SJCRH30 (cell line): ENCODE measurements at regions not wholly inside any gene's neighbourhood (a gene's known extent, or its start where the extent isn't known, plus 50 kb on each side); places are given as distances from the start of the nearest gene placed in this dataset.
A peak's percentile ranks its signal among the peaks of the same experiment; 100 is the strongest.

Source experiments
- DNase-seq, 2 experiments: peaks; one replicate each; pipeline ENCODE4 v3.0.0-alpha.2; 2015 to 2020
- H3K27ac ChIP-seq: fragments of 250-450 bp; sonication (Bioruptor Pico); 2 replicates; pipeline ENCODE4 v1.5.1; 2020; ENCODE audit warnings: mild to moderate bottlenecking, moderate library complexity
- H3K27me3 ChIP-seq: fragments of 250-450 bp; sonication (Bioruptor Pico); 2 replicates; pipeline ENCODE4 v1.5.1; 2020; ENCODE audit warnings: mild to moderate bottlenecking, moderate library complexity
- H3K36me3 ChIP-seq: fragments of 250-450 bp; sonication (Bioruptor Pico); 2 replicates; pipeline ENCODE4 v1.5.1; 2020; ENCODE audit warnings: mild to moderate bottlenecking, moderate library complexity
- H3K4me1 ChIP-seq: fragments of 250-450 bp; sonication (Bioruptor Pico); 2 replicates; pipeline ENCODE4 v1.5.1; 2020; ENCODE audit warnings: mild to moderate bottlenecking, moderate library complexity
- H3K4me3 ChIP-seq: fragments of 250-450 bp; sonication (Bioruptor Pico); 2 replicates; pipeline ENCODE4 v1.5.1; 2020; ENCODE audit warnings: mild to moderate bottlenecking, moderate library complexity
- H3K9me3 ChIP-seq: fragments of 250-450 bp; sonication (Bioruptor Pico); replicated peaks from 2 replicates; pipeline ENCODE4 v1.5.1; 2020; ENCODE audit warnings: mild to moderate bottlenecking, moderate library complexity

- Histone ChIP-seq H3K4me3 (no peak overlapping the region), H3K27ac (peak overlapping the region; percentile 15), H3K27me3 (no peaks in the 10 kb centered on the region), H3K4me1 (peaks cover 22% of the 10 kb centered on the region), H3K9me3 (no peaks in the 10 kb centered on the region; the same call in none of the 2 replicates), H3K36me3 (no peaks in the 10 kb centered on the region)
- peak; percentile 71 to 81 for DNase-seq
Observed at GRCh38 chr19:31947436-31948115, 397.8 kb upstream of the ZNF507 start.

GRCh38 chr19:31952693-31953092 is 392.7 kb upstream of the ZNF507 start:
- H3K36me3 ChIP-seq = no peaks in the 10 kb centered on the region
- no peaks in the 10 kb centered on the region for H3K27me3 ChIP-seq
- H3K9me3 ChIP-seq = no peaks in the 10 kb centered on the region; the same call in none of the 2 replicates
- H3K4me3 ChIP-seq = no peak overlapping the region
- DNase-seq = no peak
- peaks cover 42% of the 10 kb centered on the region for H3K4me1 ChIP-seq
- no peak overlapping the region for H3K27ac ChIP-seq

- Histone ChIP-seq H3K9me3 (no peaks in the 10 kb centered on the region; the same call in none of the 2 replicates), H3K4me1 (peaks cover 43% of the 10 kb centered on the region), H3K36me3 (no peaks in the 10 kb centered on the region), H3K27ac (peak overlapping the region; percentile 42), H3K4me3 (no peak overlapping the region), H3K27me3 (no peaks in the 10 kb centered on the region)
- peak; percentile 38 to 62 for DNase-seq
Observed at GRCh38 chr19:31955061-31955460, 390.3 kb upstream of the ZNF507 start.

- peaks cover 49% of the 10 kb centered on the region for H3K4me1 ChIP-seq
- peak in 1 of 2 experiments; percentile 56 for DNase-seq
Observed at GRCh38 chr19:31955884-31956283, 389.5 kb upstream of the ZNF507 start.

GRCh38 chr19:31956771-31957392 is 388.5 kb upstream of the ZNF507 start:
- Histone ChIP-seq H3K27ac (peak overlapping the region; percentile 42), H3K4me1 (peaks cover 59% of the 10 kb centered on the region), H3K27me3 (no peaks in the 10 kb centered on the region), H3K36me3 (no peaks in the 10 kb centered on the region), H3K4me3 (no peak overlapping the region), H3K9me3 (no peaks in the 10 kb centered on the region; the same call in 1 of the 2 replicates)
- DNase-seq = peak in 1 of 2 experiments; percentile 16

More at GRCh38 chr19:31955884-31956283, 389.5 kb upstream of the ZNF507 start:
- Histone ChIP-seq H3K27ac (peak overlapping the region; percentile 42), H3K36me3 (no peaks in the 10 kb centered on the region), H3K27me3 (no peaks in the 10 kb centered on the region), H3K4me3 (no peak overlapping the region), H3K9me3 (no peaks in the 10 kb centered on the region; the same call in 1 of the 2 replicates)

- peaks cover 63% of the 10 kb centered on the region for H3K4me1 ChIP-seq
- no peaks in the 10 kb centered on the region for H3K9me3 ChIP-seq
- DNase-seq = no peak
- no peaks in the 10 kb centered on the region for H3K27me3 ChIP-seq
- no peak overlapping the region for H3K4me3 ChIP-seq
- H3K36me3 ChIP-seq = no peaks in the 10 kb centered on the region
- no peak overlapping the region for H3K27ac ChIP-seq
Observed at GRCh38 chr19:31957711-31958110, 387.7 kb upstream of the ZNF507 start.

GRCh38 chr19:31959527-31960018 is 385.8 kb upstream of the ZNF507 start:
- Histone ChIP-seq H3K27me3 (no peaks in the 10 kb centered on the region), H3K36me3 (no peaks in the 10 kb centered on the region), H3K4me1 (peaks cover 58% of the 10 kb centered on the region), H3K4me3 (no peak overlapping the region), H3K27ac (peak overlapping the region; percentile 57), H3K9me3 (no peaks in the 10 kb centered on the region)
- no peak for DNase-seq

GRCh38 chr19:31960474-31960873 is 384.9 kb upstream of the ZNF507 start:
- no peaks in the 10 kb centered on the region for H3K27me3 ChIP-seq
- H3K4me1 ChIP-seq = peaks cover 49% of the 10 kb centered on the region
- peak overlapping the region; percentile 57 for H3K27ac ChIP-seq
- H3K36me3 ChIP-seq = no peaks in the 10 kb centered on the region
- H3K9me3 ChIP-seq = no peaks in the 10 kb centered on the region
- DNase-seq = peak; percentile 73 to 81
- no peak overlapping the region for H3K4me3 ChIP-seq

- no peaks in the 10 kb centered on the region for H3K9me3 ChIP-seq
Observed at GRCh38 chr19:31961191-31961590, 384.2 kb upstream of the ZNF507 start.

GRCh38 chr19:31961667-31962066 is 383.7 kb upstream of the ZNF507 start:
- DNase-seq = no peak
- H3K4me3 ChIP-seq = no peak overlapping the region
- H3K9me3 ChIP-seq = no peaks in the 10 kb centered on the region
- no peaks in the 10 kb centered on the region for H3K27me3 ChIP-seq
- no peaks in the 10 kb centered on the region for H3K36me3 ChIP-seq
- no peak overlapping the region for H3K27ac ChIP-seq
- peaks cover 37% of the 10 kb centered on the region for H3K4me1 ChIP-seq

More at GRCh38 chr19:31961191-31961590, 384.2 kb upstream of the ZNF507 start:
- Histone ChIP-seq H3K27ac (peak overlapping the region; percentile 57), H3K27me3 (no peaks in the 10 kb centered on the region), H3K4me1 (peaks cover 42% of the 10 kb centered on the region), H3K4me3 (no peak overlapping the region), H3K36me3 (no peaks in the 10 kb centered on the region)
- DNase-seq = no peak

- Histone ChIP-seq H3K4me1 (peaks cover 28% of the 10 kb centered on the region), H3K4me3 (no peak overlapping the region), H3K9me3 (no peaks in the 10 kb centered on the region), H3K27me3 (no peaks in the 10 kb centered on the region), H3K27ac (no peak overlapping the region), H3K36me3 (no peaks in the 10 kb centered on the region)
- no peak for DNase-seq
Observed at GRCh38 chr19:31962561-31962996, 382.8 kb upstream of the ZNF507 start.

GRCh38 chr19:31963746-31964145 is 381.7 kb upstream of the ZNF507 start:
- no peaks in the 10 kb centered on the region for H3K9me3 ChIP-seq
- no peaks in the 10 kb centered on the region for H3K36me3 ChIP-seq
- H3K27ac ChIP-seq = no peak overlapping the region
- no peaks in the 10 kb centered on the region for H3K27me3 ChIP-seq
- DNase-seq = no peak
- no peak overlapping the region for H3K4me3 ChIP-seq
- peaks cover 24% of the 10 kb centered on the region for H3K4me1 ChIP-seq

- Histone ChIP-seq H3K4me1 (peaks cover 2% of the 10 kb centered on the region), H3K27me3 (no peaks in the 10 kb centered on the region), H3K9me3 (no peaks in the 10 kb centered on the region), H3K36me3 (no peaks in the 10 kb centered on the region), H3K27ac (no peak overlapping the region), H3K4me3 (no peak overlapping the region)
- no peak for DNase-seq
Observed at GRCh38 chr19:31969016-31969415, 376.4 kb upstream of the ZNF507 start.

- H3K4me1 ChIP-seq = peaks cover 10% of the 10 kb centered on the region
- DNase-seq = no peak
- no peak overlapping the region for H3K4me3 ChIP-seq
- no peak overlapping the region for H3K27ac ChIP-seq
- no peaks in the 10 kb centered on the region for H3K9me3 ChIP-seq
- no peaks in the 10 kb centered on the region for H3K27me3 ChIP-seq
- no peaks in the 10 kb centered on the region for H3K36me3 ChIP-seq
Observed at GRCh38 chr19:31970027-31970461, 375.4 kb upstream of the ZNF507 start.

GRCh38 chr19:31974290-31974689 is 371.1 kb upstream of the ZNF507 start:
- no peaks in the 10 kb centered on the region for H3K36me3 ChIP-seq
- H3K9me3 ChIP-seq = no peaks in the 10 kb centered on the region
- H3K27ac ChIP-seq = no peak overlapping the region
- peaks cover 10% of the 10 kb centered on the region for H3K4me1 ChIP-seq
- peak; percentile 14 to 44 for DNase-seq
- no peaks in the 10 kb centered on the region for H3K27me3 ChIP-seq
- no peak overlapping the region for H3K4me3 ChIP-seq
